Esophagus muscularis mucosa (tissue), 4 donors: ENCODE measurements at regions not wholly inside any gene's neighbourhood (a gene's known extent, or its start where the extent isn't known, plus 50 kb on each side); places are given as distances from the start of the nearest gene placed in this dataset.
A peak's percentile ranks its signal among the peaks of the same experiment; 100 is the strongest.

Experiments
- DNase-seq: peaks from one replicate; pipeline ENCODE4 v3.0.0-alpha.2; 2017; ENCODE audit errors: extremely low spot score
- H3K27ac ChIP-seq, 4 donors: fragments of 200-600 bp; sonication (generic); replicated peaks in 1 of 4; 1 replicate in 3 of 4; 2 replicates in 1 of 4; pipeline ENCODE4 v1.5.1; 2016 to 2019; ENCODE audit warnings: mild to moderate bottlenecking in 1 of 4
- H3K27me3 ChIP-seq, 4 donors: fragments of 200-600 bp; sonication (generic); one replicate each; pipeline versions ENCODE4 v1.5.1 to v1.6.0; 2016 to 2019
- H3K36me3 ChIP-seq, 4 donors: fragments of 200-600 bp; sonication (generic); one replicate each; pipeline ENCODE4 v1.5.1; 2016 to 2019
- H3K4me1 ChIP-seq, 4 donors: fragments of 200-600 bp; sonication (generic); one replicate each; pipeline ENCODE4 v1.5.1; 2016 to 2019
- H3K4me3 ChIP-seq, 4 donors: fragments of 200-600 bp; sonication (generic); 1 replicate in 2 of 4; 2 replicates in 2 of 4; pipeline ENCODE4 v1.5.1; 2016 to 2019; ENCODE audit warnings: mild to moderate bottlenecking in 4 of 4, moderate library complexity in 1 of 4
- H3K9me3 ChIP-seq, 4 donors: fragments of 200-600 bp; sonication (generic); 1 replicate in 3 of 4; 2 replicates in 1 of 4; pipeline ENCODE4 v1.5.1; 2016 to 2019
- EP300 ChIP-seq: sonication (generic); formaldehyde crosslinking; IDR thresholded peaks from one replicate; pipeline ENCODE4 v1.6.1; 2017; ENCODE audit warnings: antibody characterized with exemption
- POLR2A ChIP-seq: fragments of 450-650 bp; IDR thresholded peaks from one replicate; pipeline ENCODE4 v1.6.1; 2017; ENCODE audit warnings: antibody characterized with exemption, moderate library complexity, mild to moderate bottlenecking, low read depth
- POLR2AphosphoS5 ChIP-seq, 2 donors: sonication (generic); formaldehyde crosslinking; IDR thresholded peaks; one replicate each; pipeline ENCODE4 v1.6.1; 2017; ENCODE audit warnings: antibody characterized with exemption in 2 of 2
- WGBS: methylation state at CpG from one replicate; pipeline ENCODE4 v1.1.5; 2018; 5-methylcytosine and 5-hydroxymethylcytosine counted together
- intact Hi-C: fragments of 100-400 bp; cut with DNase I; formaldehyde crosslinking; loops from one replicate; pipeline ENCODE4 v1.15.1; 2023
- TF ChIP-seq, protein P1 (sequence below), 3 experiments: fragments of 200-600 bp in 2 of 3; fragments of 450-650 bp in 1 of 3; sonication (generic) in 2 of 3; IDR thresholded peaks; one replicate each; pipeline ENCODE4 v1.5.1; 2017 to 2019; ENCODE audit warnings: antibody characterized with exemption in 3 of 3, mild to moderate bottlenecking in 2 of 3, moderate library complexity in 1 of 3

DNA sequence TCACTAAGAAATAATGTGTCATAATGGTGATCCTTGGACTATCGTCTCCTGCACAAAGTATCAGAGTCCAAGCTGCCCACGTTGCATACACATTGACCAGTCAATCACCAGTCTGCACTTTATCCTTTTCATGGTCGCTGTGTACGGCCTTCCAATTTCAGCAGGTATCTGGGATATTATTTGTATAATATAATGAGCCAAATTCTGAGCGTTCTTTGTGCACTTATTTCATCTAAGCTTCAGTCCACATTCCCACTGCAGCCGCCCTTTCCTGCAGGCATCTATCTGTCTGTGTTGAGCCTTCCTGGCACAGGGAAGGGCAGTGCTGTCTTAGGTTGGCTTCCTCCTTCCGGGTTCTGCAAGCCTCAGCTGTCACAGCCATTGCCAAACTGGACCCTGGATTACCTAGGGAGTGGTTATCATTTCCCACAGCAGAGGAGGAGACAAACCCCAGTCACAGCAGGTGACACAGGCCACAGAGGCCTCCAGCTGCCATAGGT is 174.3 kb downstream of the TTLL2 start:
- TF ChIP-seq, protein P1, sequence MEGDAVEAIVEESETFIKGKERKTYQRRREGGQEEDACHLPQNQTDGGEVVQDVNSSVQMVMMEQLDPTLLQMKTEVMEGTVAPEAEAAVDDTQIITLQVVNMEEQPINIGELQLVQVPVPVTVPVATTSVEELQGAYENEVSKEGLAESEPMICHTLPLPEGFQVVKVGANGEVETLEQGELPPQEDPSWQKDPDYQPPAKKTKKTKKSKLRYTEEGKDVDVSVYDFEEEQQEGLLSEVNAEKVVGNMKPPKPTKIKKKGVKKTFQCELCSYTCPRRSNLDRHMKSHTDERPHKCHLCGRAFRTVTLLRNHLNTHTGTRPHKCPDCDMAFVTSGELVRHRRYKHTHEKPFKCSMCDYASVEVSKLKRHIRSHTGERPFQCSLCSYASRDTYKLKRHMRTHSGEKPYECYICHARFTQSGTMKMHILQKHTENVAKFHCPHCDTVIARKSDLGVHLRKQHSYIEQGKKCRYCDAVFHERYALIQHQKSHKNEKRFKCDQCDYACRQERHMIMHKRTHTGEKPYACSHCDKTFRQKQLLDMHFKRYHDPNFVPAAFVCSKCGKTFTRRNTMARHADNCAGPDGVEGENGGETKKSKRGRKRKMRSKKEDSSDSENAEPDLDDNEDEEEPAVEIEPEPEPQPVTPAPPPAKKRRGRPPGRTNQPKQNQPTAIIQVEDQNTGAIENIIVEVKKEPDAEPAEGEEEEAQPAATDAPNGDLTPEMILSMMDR (IDR thresholded peaks at IDR 0.05) = no peak
- TF ChIP-seq POLR2A (no peak), EP300 (no peak), POLR2AphosphoS5 (IDR thresholded peaks at IDR 0.05) (no peak)
- Histone ChIP-seq H3K36me3 (no peaks in the 10 kb centered on the region), H3K27ac (no peak overlapping the region), H3K4me3 (no peak overlapping the region), H3K4me1 (peaks cover 0 to 3% (median 0%) of the 10 kb centered on the region in 4 donors), H3K9me3 (no peaks in the 10 kb centered on the region), H3K27me3 (peaks cover 0 to 11% (median 0%) of the 10 kb centered on the region in 4 donors)
- DNase-seq = no peak
- intact Hi-C loops = no loop called here
- 89% methylated on average over 7 of the region's 7 CpGs for WGBS

DNA sequence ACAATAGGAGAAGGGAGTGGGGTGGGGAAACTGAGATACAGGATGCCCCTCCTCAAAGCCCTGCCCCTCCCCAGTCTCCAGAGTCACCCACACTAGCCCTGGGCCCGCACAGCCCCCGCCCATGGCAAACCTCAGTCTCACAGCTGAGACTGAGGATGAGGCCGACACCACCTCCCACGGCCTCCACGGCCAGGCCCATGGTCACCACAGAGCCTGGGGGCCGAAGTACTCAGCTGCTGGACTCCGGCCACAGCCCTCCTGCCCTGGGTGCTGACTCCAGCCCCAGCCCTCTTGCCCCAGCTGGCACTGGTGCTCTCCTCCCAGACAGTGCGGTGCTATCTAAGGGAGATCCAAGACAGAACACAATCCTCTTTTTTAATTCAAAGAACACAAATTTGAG is 176.1 kb downstream of the TTLL2 start:
- intact Hi-C loops = no loop called here
- Histone ChIP-seq H3K27me3 (peaks cover 0 to 3% (median 0%) of the 10 kb centered on the region in 4 donors), H3K27ac (no peak overlapping the region), H3K4me3 (no peak overlapping the region), H3K9me3 (no peaks in the 10 kb centered on the region), H3K36me3 (no peaks in the 10 kb centered on the region), H3K4me1 (peaks cover 0 to 6% (median 0%) of the 10 kb centered on the region in 4 donors)
- TF ChIP-seq EP300 (no peak), POLR2AphosphoS5 (IDR thresholded peaks at IDR 0.05) (no peak), POLR2A (no peak)
- TF ChIP-seq, protein P1 (IDR thresholded peaks at IDR 0.05) = no peak
- 86% methylated on average over 7 of the region's 8 CpGs for WGBS
- no peak for DNase-seq

DNA sequence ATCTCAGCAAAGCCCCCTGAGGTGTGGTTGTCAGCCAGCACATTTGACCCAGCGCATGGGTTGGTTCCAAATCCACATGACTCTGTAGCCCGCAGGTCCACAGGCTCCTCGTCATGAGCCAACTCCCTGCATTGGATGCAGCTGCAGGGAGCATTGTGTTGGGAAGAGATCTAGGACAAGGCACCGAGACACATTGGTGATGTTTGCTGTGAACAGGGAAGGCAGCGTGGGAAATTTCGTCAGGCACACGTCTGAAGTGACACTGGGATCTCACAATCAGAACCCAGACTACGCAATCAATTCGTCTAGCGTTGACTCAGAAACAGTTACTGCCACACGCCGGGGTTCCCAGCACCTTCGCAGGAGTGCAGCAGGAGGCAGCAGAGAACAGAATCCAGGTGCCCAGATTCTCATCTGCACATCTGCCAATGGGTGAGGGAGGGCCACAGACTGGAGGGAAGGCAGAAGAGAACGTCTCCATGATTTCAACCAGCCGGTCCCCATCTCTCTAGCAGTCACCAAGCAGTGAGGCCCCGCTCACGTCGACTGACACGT is 177.0 kb downstream of the TTLL2 start:
- Histone ChIP-seq H3K36me3 (no peaks in the 10 kb centered on the region), H3K4me3 (no peak overlapping the region), H3K27ac (no peak overlapping the region), H3K4me1 (peaks cover 0 to 6% (median 0%) of the 10 kb centered on the region in 4 donors), H3K9me3 (no peaks in the 10 kb centered on the region), H3K27me3 (no peaks in the 10 kb centered on the region)
- no peak for TF ChIP-seq POLR2A
- TF ChIP-seq, protein P1 (IDR thresholded peaks at IDR 0.05) = peak; percentile 21 to 50 (median 40)
- intact Hi-C loops = loop anchor here (2.0 kb wide), 1 partner anchor 397 kb away; no protein-coding TSS in a partner anchor
- 61% methylated on average over 16 of the region's 19 CpGs for WGBS
- DNase-seq = no peak

DNA sequence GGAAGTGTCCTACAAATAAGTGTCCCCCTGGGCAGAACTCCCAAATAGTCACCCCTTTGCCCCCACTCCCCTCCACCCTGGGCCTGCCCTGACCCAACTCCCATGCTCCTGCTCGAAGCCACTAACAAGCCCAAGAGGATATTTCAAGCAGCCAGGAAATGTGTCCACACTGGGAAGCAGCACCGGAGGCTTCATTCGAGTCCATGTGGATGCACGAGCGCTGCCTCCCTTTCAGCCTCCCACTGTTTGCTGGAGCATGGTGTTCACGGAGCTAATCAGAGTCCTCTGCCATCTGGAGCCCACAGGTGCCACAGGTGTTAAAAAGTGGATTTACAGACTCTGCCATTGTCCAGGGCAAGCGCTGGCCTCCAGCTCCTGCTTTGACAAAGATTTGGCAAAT is 177.6 kb downstream of the TTLL2 start:
- Histone ChIP-seq H3K36me3 (no peaks in the 10 kb centered on the region), H3K27ac (no peak overlapping the region), H3K4me1 (peaks cover 0 to 6% (median 0%) of the 10 kb centered on the region in 4 donors), H3K9me3 (no peaks in the 10 kb centered on the region), H3K27me3 (no peaks in the 10 kb centered on the region), H3K4me3 (no peak overlapping the region)
- no peak for TF ChIP-seq POLR2AphosphoS5 (IDR thresholded peaks at IDR 0.05)
- TF ChIP-seq, protein P1 (IDR thresholded peaks at IDR 0.05) = no peak
- no peak for TF ChIP-seq POLR2A
- no peak for TF ChIP-seq EP300
- no peak for DNase-seq
- intact Hi-C loops = loop anchor here (2.0 kb wide), 1 partner anchor 396 kb away; no protein-coding TSS in a partner anchor
- 88% methylated on average over 7 of the region's 7 CpGs for WGBS
